Activated T-cell treated with anti-CD3 and anti-CD28 coated beads for 4 hours (primary cell): ENCODE measurements at regions not wholly inside any gene's neighbourhood (a gene's known extent, or its start where the extent isn't known, plus 50 kb on each side); places are given as distances from the start of the nearest gene placed in this dataset.

ENCODE experiments used
- DNase-seq: peaks from one replicate; pipeline ENCODE4 v3.0.0-alpha.2; 2020

- DNase-seq = no peak
Observed at GRCh38 chr2:121123268-121123667, 161.7 kb downstream of the TFCP2L1 start.

GRCh38 chr2:121124330-121124729 lies 160.7 kb downstream of the TFCP2L1 start:
- DNase-seq = no peak

- DNase-seq = no peak
Observed at GRCh38 chr2:121125350-121125749, 159.7 kb downstream of the TFCP2L1 start.

- DNase-seq = no peak
Observed at GRCh38 chr2:121128741-121129659, 156.0 kb downstream of the TFCP2L1 start.

GRCh38 chr2:121129692-121130091 lies 155.3 kb downstream of the TFCP2L1 start:
- DNase-seq = no peak

GRCh38 chr2:121130301-121130850 lies 154.6 kb downstream of the TFCP2L1 start:
- DNase-seq = no peak

- DNase-seq = no peak
Observed at GRCh38 chr2:121131375-121131774, 153.6 kb downstream of the TFCP2L1 start.

- no peak for DNase-seq
Observed at GRCh38 chr2:121132054-121132761, 152.8 kb downstream of the TFCP2L1 start.

GRCh38 chr2:121132762-121133107 lies 152.3 kb downstream of the TFCP2L1 start:
- DNase-seq = no peak

GRCh38 chr2:121133551-121134319 lies 151.3 kb downstream of the TFCP2L1 start:
- no peak for DNase-seq

- DNase-seq = no peak
Observed at GRCh38 chr2:121134728-121135127, 150.3 kb downstream of the TFCP2L1 start.

GRCh38 chr2:121135168-121135853 lies 149.7 kb downstream of the TFCP2L1 start:
- DNase-seq = no peak

GRCh38 chr2:121136323-121136722 lies 148.7 kb downstream of the TFCP2L1 start:
- DNase-seq = no peak

- DNase-seq = no peak
Observed at GRCh38 chr2:121137571-121137970, 147.4 kb downstream of the TFCP2L1 start.

GRCh38 chr2:121140734-121141133 lies 144.3 kb downstream of the TFCP2L1 start:
- no peak for DNase-seq

- DNase-seq = no peak
Observed at GRCh38 chr2:121142452-121142851, 142.6 kb downstream of the TFCP2L1 start.

- no peak for DNase-seq
Observed at GRCh38 chr2:121144111-121144510, 140.9 kb downstream of the TFCP2L1 start.

GRCh38 chr2:121146630-121147029 lies 138.4 kb downstream of the TFCP2L1 start:
- DNase-seq = no peak

- DNase-seq = no peak
Observed at GRCh38 chr2:121147766-121148165, 137.2 kb downstream of the TFCP2L1 start.

GRCh38 chr2:121148481-121148880 lies 136.5 kb downstream of the TFCP2L1 start:
- no peak for DNase-seq

- DNase-seq = no peak
Observed at GRCh38 chr2:121149384-121149783, 135.6 kb downstream of the TFCP2L1 start.

GRCh38 chr2:121150126-121150525 lies 134.9 kb downstream of the TFCP2L1 start:
- no peak for DNase-seq

- DNase-seq = no peak
Observed at GRCh38 chr2:121150713-121151112, 134.3 kb downstream of the TFCP2L1 start.
